NCI-H748 treated with DMSO at 0.1 percent for 48 hours (cell line): ENCODE measurements at regions not wholly inside any gene's neighbourhood (a gene's known extent, or its start where the extent isn't known, plus 50 kb on each side); places are given as distances from the start of the nearest gene placed in this dataset.

Source experiments
- DNase-seq: peaks from one replicate; lab custom pipeline; 2025; lab: John Stamatoyannopoulos, UW

DNA sequence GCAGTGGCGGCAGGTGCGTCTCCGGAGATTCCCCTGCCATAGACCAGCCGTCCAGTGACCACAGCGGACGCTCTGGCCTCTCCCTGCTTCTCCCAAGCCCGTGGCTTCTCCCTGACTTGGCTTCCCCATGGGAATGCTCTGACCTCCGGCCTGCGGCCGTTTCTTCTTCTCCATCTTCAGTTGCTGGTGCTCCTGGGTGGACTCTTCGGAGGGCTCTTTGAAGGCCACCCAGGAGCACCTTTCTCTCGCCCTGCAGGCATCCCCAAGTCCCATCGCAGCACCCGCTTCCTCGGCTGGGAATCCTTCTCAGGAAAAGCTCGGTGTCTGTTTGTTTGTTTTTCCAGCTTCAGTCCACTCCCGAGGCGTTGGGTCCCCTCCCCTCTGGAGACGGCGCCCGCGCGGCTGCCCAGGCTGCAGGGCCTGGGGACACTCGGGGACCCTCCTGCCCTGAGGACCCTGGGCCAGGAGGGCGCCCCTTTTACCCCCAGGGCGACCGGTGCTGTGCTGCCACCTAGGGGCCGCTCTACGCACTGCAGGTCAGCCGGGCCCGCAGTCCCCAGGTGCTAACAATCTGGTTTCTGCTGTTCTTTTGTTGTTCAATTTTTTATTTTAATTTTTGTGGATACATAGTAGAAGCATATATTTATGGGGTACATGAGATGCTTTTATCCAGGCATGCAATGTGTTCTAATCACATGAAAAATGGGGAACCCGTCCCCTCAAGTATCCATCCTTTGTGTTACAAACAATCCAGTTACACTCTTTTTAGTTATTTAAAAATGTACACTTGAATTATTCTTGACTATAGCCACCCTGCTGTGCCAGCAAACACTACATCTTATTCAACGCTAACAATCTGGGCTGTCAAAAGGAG, 197.9 kb upstream of the ADAMTS16 start:
- DNase-seq, result no peak

DNA sequence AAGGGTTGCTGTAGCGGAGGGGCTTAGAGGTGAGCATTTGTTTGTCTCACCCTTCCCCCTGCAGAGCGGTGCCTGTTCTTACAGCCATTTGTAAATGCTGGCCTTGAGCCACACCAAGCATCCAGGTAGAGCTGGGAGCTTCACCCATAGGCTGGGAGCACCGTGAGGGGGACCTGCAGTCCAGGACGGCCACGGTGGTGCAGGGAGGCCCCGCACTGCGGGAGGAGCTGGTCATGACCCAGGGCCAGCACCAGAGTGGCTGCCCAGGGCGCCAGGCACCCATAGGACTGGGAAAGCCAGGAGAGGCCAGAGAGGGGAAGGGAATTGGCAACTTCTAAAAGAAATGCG, 197.3 kb upstream of the ADAMTS16 start:
- DNase-seq, result no peak

DNA sequence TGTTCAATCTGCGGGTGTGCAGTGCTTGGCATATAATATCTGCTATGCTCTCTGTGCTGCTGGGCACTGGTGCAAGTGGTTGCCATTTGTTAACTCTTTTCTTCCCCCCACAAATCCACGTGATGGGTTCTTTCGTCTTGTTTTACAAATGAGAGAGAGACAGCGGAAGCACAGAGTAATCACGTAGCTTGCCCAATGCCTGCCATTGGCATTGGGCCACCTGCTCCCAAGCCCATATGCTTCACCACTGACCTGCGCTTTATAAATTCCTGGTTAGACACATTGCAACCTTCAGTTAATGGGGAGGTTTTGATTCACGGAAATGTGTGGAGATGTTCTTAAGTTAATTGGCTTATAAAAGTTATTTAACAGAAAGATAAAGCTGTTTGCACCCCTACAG, 194.8 kb upstream of the ADAMTS16 start:
- no peak for DNase-seq

- DNase-seq, result no peak
Measured at GRCh38 chr5:4947106-4947505, 193.0 kb upstream of the ADAMTS16 start.

DNA sequence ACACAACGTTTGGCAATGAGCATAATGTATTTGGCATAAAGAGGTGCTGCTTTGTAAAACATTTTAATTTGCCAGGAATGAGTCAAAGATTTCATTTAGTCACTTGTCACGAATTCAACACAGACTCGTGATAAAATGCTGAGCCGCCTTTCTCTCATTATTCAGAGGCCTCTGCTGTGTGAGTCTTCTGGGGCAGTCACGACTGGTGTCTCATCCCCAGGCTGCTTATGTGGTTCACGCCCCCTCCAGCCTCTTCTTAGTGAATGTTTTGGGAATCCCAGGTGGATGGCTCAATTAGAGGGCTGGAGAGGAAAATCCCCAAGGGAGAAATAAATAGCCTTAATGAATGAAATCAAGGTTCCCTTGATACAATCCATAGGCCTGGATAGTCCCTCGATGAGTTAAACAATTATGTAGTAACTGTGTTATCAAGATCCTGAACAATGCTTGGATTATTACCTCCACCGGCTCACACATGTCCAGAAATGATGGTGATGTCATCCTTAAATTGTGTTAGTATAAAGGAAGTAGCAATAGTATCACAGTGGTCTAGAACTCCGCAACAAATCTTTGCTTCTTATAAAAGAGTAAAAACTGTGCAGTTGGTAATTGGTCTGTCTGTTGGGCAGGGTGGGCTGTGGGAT, 192.1 kb upstream of the ADAMTS16 start:
- no peak for DNase-seq

DNA sequence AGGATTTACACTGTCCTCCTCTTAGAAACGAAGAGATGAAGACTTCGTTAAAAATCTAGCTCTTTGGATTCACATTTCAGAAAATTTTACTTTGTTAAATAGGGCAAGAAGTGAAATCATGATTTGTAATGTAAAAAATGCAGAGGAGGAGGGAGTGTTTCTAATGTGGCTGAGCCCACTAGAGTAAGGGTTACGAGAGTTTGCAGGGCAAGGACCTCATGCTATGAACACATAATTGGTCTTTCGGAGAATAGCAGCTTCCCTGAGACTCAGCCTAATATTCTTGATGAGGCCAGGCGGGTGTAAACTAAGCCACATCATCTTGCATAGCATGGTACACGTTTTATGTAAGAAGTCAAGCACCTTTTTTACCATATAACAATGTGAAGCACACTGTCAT, 191.0 kb upstream of the ADAMTS16 start:
- DNase-seq, result no peak

GRCh38 chr5:4953576-4953975, 186.6 kb upstream of the ADAMTS16 start:
- no peak for DNase-seq

DNA sequence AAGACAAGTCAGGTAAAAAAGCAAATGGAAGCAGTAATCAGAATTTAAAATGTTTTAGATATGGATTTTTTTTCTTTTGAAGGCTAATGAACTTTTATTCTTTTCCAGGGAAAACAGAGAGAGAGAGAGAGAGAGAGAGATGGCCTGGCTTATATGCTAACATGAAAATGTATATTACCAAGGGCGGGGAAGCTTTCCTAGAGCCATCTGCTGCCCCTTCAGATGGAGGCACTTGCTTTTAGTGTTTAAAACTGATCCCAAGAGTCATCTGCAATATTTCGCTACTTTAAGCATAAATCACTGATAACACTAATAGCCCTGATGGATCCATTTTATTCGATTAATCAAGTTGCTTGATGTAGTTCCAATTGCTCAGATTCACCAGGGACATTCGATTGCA, 186.1 kb upstream of the ADAMTS16 start:
- DNase-seq, result no peak

GRCh38 chr5:4963265-4963664, 176.9 kb upstream of the ADAMTS16 start:
- DNase-seq, result no peak

GRCh38 chr5:4969351-4969750, 170.8 kb upstream of the ADAMTS16 start:
- DNase-seq, result no peak

DNA sequence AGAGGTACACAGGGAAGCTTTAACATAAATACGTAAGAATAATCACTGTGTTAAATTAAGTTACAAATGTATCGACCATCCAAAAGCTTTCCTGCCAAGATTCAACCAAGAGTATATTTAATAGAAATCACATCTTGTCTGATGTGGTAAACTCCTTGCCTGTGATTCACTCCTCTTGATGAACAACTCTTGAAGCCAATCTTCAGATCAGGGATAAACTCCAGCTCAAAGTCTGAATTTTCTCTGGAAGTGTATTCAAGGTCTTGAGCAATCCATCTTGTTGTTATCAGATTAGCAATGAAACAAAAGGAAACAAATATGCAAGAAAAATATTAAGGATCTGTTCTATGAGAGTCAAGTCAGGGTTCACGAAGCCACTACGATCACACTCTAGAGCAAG, 170.0 kb upstream of the ADAMTS16 start:
- DNase-seq, result no peak

DNA sequence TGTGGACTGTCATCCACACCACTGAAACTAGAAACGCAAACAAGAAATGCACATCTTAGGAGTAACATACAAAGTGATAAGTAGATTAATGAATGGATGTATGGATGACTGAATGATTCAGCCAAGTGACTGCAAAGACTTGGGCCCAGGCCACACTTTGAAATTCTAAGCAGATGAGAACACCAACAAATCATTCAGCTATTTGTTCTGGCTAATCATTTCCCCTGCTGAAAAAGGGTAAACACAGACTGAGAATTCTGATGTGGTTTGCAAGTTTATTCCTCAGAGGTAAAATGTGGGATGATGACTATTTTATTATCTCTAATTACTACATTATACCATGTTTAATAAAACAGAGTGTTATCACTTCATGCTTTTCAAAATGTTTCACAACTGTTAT, 163.2 kb upstream of the ADAMTS16 start:
- no peak for DNase-seq

DNA sequence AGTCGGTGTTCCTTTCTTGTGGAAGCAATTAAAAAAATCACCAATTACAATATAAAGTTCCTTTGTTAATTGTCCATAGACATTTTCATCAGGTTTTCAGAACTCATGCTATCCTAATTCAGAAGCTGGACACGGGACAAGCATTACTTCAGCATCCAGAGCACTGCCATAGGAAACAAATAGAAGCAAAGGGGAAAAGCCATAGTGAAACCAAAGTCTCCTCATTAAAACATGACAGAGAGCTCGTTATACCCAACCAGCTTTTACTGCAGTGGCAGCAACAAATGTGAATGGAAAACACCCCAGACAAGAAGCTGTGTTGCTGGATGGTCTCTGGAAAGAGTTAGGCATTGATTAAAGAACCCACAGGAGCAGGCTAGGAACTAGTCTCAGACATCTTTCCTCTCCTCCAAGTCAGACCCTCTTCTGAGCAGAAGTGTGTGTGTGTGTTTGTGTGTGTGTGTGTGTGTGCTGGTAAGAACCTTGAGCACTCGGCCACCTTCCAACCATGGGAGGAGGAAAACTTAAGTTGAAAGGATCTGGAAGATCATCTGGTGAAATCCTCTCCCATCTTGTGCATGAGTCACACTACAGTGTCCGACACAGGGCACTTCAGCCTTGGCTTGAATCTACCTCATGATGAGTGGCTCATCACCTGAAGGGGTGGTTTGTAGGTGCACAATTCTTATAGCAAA, 162.6 kb upstream of the ADAMTS16 start:
- DNase-seq, result no peak

- no peak for DNase-seq
Measured at GRCh38 chr5:4980201-4980600, 159.9 kb upstream of the ADAMTS16 start.

DNA sequence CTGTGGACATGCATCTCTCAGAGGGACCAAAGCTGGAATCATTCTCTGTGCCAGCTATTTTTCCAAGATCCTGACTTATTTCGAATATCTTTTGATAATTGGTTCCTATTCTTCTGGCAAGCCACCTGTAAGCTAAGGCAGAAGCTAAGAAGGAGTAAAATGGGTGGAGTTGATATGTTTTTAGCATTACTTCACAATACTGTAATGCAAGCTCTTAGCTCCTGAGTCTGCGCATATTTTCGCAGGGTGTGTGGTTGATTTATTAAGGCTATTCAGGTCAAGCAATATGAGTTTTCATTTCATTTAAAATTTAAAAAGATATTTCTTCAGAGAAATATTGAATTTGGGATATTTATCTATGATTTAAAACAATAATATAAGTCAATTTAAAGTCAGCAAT, 158.5 kb upstream of the ADAMTS16 start:
- no peak for DNase-seq

- no peak for DNase-seq
Measured at GRCh38 chr5:4983701-4984100, 156.4 kb upstream of the ADAMTS16 start.

DNA sequence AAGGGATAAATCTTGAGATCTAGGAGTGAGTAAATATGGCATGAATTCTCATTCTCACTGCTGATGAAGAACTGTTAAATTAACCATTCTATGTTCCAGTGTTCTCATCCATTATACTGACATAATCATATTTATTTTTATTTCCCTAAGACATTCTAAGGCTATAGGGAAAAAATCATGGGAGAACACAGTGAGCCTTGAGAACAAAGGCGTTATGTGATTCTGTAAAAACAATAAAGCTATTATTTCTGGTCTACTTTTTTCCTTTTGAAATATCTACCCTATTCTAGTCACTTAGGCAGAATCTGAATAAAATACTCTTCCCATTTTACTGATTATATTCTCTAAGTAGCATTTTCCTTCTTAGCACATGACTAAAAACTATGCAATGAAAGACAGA, 155.7 kb upstream of the ADAMTS16 start:
- DNase-seq, result no peak

DNA sequence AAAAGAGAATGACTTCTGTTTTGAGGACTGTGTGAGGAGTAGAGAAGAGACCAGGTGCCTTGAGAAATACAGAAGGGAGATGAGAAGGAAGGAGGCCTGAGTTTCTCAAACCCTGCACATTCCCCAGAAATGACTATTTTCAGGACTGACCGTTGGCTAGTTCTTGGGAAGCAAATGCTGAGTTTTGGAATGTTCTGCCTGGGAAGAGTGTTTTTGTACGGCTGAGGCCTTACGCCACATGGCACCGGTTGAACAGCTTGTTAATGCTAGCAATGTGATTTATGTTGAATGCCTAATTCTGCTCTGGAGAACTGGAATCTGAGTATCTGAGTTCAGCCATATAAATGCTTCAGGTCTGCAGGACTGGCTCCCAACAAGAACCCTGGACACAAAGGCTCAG, 152.7 kb upstream of the ADAMTS16 start:
- DNase-seq, result no peak

DNA sequence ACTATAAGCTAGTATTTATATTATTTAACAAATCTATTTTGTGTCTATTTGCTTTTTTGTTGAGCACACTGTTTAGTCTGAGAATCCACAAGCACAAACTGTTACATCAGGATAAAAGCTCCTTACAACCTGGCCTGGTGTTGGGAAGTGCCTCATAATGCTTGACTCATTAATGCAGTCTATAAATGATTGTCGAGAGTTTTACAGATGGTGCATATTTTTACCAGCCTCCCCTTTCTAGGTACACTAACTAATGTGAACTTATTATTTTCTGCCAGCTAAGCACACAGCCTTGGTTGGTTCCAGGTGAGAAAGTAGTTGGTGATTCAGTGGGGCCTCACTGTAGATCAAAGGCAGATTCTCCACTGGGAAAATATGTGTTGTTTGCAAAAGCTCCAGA, 151.0 kb upstream of the ADAMTS16 start:
- no peak for DNase-seq

DNA sequence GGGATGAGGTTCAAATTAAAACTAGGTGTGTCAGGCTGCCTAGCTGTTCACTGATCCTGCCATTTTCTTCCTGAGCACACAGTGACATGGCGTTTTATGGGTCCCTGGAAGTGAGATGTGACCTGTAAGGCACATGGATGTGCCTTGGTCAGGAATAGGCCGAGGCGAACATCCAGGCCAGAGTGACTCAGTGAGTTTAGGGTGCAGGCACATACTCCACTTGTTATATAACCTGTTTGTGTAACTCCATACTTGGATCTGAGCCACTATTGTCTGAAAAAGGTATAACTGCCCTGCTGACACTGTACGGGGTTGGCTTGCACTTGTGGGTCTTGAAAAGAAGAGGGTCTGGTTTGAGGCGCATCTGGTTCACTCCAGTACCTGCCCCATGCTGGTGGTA, 150.1 kb upstream of the ADAMTS16 start:
- DNase-seq, result no peak

- no peak for DNase-seq
Measured at GRCh38 chr5:4990462-4990861, 149.7 kb upstream of the ADAMTS16 start.

GRCh38 chr5:4991925-4992324, 148.2 kb upstream of the ADAMTS16 start:
- no peak for DNase-seq

DNA sequence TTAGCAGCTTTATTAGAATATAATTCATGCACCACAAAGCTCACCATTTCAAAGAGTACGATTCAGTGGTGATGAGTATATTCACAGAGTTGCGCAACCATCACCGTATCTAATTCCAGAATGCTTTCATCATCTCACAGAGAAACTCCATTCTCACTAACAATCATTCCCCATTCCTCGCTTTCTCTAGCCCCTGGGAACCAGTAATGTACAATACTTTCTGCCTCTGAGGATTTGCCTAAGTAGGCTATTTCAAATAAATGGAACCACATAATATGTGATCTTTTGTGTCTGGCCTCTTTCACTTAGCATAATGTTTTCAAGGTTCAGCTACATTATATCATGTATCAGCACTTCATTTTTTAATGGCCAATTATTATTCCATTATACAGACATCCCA, 145.1 kb upstream of the ADAMTS16 start:
- no peak for DNase-seq
